B cell (primary cell): ENCODE measurements at regions not wholly inside any gene's neighbourhood (a gene's known extent, or its start where the extent isn't known, plus 50 kb on each side); places are given as distances from the start of the nearest gene placed in this dataset.

Source experiments
- ATAC-seq: fragments of 200-7000 bp; cut with Tn5 transposase; one replicate; pipeline ENCODE4 v1.10.0; 2021; ENCODE audit warnings: low read depth, mild to moderate bottlenecking, moderate number of reproducible peaks, moderate library complexity
- CTCF ChIA-PET: fragments of 350-600 bp; sonication (Branson Sonifier 250); formaldehyde crosslinking; loops from one replicate; lab custom pipeline; 2021; ENCODE audit warnings: antibody characterized with exemption, inconsistent platforms; lab: Charles Lee
- POLR2A ChIA-PET: fragments of 350-600 bp; sonication (Branson Sonifier 250); formaldehyde crosslinking; loops from one replicate; lab custom pipeline; 2021; ENCODE audit warnings: antibody characterized with exemption; lab: Charles Lee
- DNase-seq: peaks from one replicate; pipeline ENCODE4 v3.0.0; 2013
- H2AFZ ChIP-seq: 2 replicates; pipeline ENCODE4 v1.6.1; 2012; ENCODE audit warnings: mild to moderate bottlenecking, low read depth, low read length; ENCODE audit not compliant: insufficient read depth, poor library complexity, severe bottlenecking
- H3K27ac ChIP-seq, 2 donors: 1 replicate in 1 of 2; 2 replicates in 1 of 2; pipeline ENCODE4 v1.5.1; 2012 to 2013; ENCODE audit warnings: low read length in 2 of 2, mild to moderate bottlenecking in 2 of 2, moderate library complexity in 1 of 2
- H3K27me3 ChIP-seq, 4 experiments: fragments of 200-600 bp in 1 of 4; sonication (generic) in 1 of 4; replicated peaks in 1 of 4; 1 replicate in 2 of 4; 2 replicates in 2 of 4; pipeline versions ENCODE4 v1.6.1 to v1.7.0; 2013 to 2016; ENCODE audit warnings: low read length in 3 of 4, mild to moderate bottlenecking in 2 of 4, mixed read lengths in 1 of 4, moderate library complexity in 1 of 4; ENCODE audit not compliant: insufficient read depth in 4 of 4, control insufficient read depth in 3 of 4; ENCODE audit errors: control extremely low read depth in 1 of 4
- H3K36me3 ChIP-seq, 2 experiments: replicated peaks in 1 of 2; 1 replicate in 1 of 2; 2 replicates in 1 of 2; pipeline versions ENCODE4 v1.6.1 to v1.7.1; 2013; ENCODE audit warnings: low read length in 1 of 2; ENCODE audit not compliant: insufficient read depth in 2 of 2, control insufficient read depth in 1 of 2; ENCODE audit errors: control extremely low read depth in 1 of 2, extremely low read depth in 1 of 2
- H3K4me1 ChIP-seq, 2 donors: fragments of 200-600 bp in 1 of 2; sonication (generic) in 1 of 2; 1 replicate in 1 of 2; 2 replicates in 1 of 2; pipeline versions ENCODE4 v1.5.1 to v1.6.1; 2013 to 2017; ENCODE audit warnings: low read length in 2 of 2; ENCODE audit not compliant: control insufficient read depth in 2 of 2, insufficient read depth in 2 of 2
- H3K4me2 ChIP-seq: replicated peaks from 2 replicates; pipeline ENCODE3; 2012; ENCODE audit warnings: mild to moderate bottlenecking, low read depth, low read length; ENCODE audit not compliant: poor library complexity, severe bottlenecking
- H3K4me3 ChIP-seq, 5 experiments: fragments of 200-600 bp in 1 of 5; sonication (generic) in 1 of 5; 1 replicate in 3 of 5; 2 replicates in 2 of 5; pipeline versions ENCODE4 v1.5.1 to v1.7.0; 2011 to 2016; ENCODE audit warnings: low read length in 4 of 5, mild to moderate bottlenecking in 4 of 5, low read depth in 2 of 5, control low read depth in 1 of 5, moderate library complexity in 1 of 5; ENCODE audit not compliant: insufficient read depth in 1 of 5; ENCODE audit errors: control extremely low read depth in 1 of 5, extremely low read depth in 1 of 5
- H3K79me2 ChIP-seq: fragments of 200-600 bp; sonication (generic); one replicate; pipeline ENCODE4 v1.6.0; 2016; ENCODE audit warnings: low read length; ENCODE audit not compliant: control insufficient read depth, insufficient read depth
- H3K9ac ChIP-seq: fragments of 200-600 bp; sonication (generic); 2 replicates; pipeline ENCODE4 v1.6.1; 2017; ENCODE audit warnings: mild to moderate bottlenecking, low read length, moderate library complexity
- H3K9me3 ChIP-seq, 3 donors: one replicate each; pipeline versions ENCODE4 v1.6.1 to v1.7.1; 2013; ENCODE audit warnings: low read length in 2 of 3; ENCODE audit not compliant: control insufficient read depth in 2 of 3, insufficient read depth in 1 of 3; ENCODE audit errors: control extremely low read depth in 1 of 3
- H4K20me1 ChIP-seq: 2 replicates; pipeline ENCODE4 v1.6.0; 2012; ENCODE audit warnings: mild to moderate bottlenecking, low read length; ENCODE audit not compliant: insufficient read depth, control insufficient read depth, poor library complexity, severe bottlenecking
- H3K27ac Mint-ChIP-seq: one replicate; pipeline ENCODE4 v1.8.0; 2021; ENCODE audit warnings: mixed read lengths
- H3K27me3 Mint-ChIP-seq: one replicate; pipeline ENCODE4 v1.8.0; 2021; ENCODE audit warnings: mixed read lengths
- H3K4me1 Mint-ChIP-seq: one replicate; pipeline ENCODE4 v1.8.0; 2021; ENCODE audit warnings: mixed read lengths
- H3K4me3 Mint-ChIP-seq: one replicate; pipeline ENCODE4 v1.8.0; 2021; ENCODE audit warnings: mixed read lengths
- H3K9me3 Mint-ChIP-seq: one replicate; pipeline ENCODE4 v1.8.0; 2022; ENCODE audit warnings: mixed read lengths; ENCODE audit not compliant: insufficient read depth
- EZH2 ChIP-seq: IDR thresholded peaks from 2 replicates; pipeline ENCODE4 v1.6.1; 2012; ENCODE audit warnings: borderline replicate concordance, low read depth, mild to moderate bottlenecking, moderate library complexity, low read length; ENCODE audit not compliant: insufficient read depth, poor library complexity, severe bottlenecking
- WGBS: methylation state at CpG from one replicate; pipeline ENCODE4 v1.1.5; 2013; ENCODE audit warnings: missing lambda C conversion rate; ENCODE audit not compliant: insufficient coverage; 5-methylcytosine and 5-hydroxymethylcytosine counted together
- intact Hi-C: fragments of 100-400 bp; cut with micrococcal nuclease; formaldehyde crosslinking; loops from one replicate; pipeline ENCODE4 v1.10.0; 2022
- TF ChIP-seq, protein P1 (sequence below): fragments of 200-600 bp; IDR thresholded peaks from one replicate; pipeline ENCODE4 v1.8.0; 2022; ENCODE audit warnings: antibody characterized with exemption, mild to moderate bottlenecking

GRCh38 chr3:31350307-31350706 lies 182.4 kb upstream of the STT3B start:
- no peaks in the 10 kb centered on the region for H3K79me2 ChIP-seq
- H3K9ac ChIP-seq = no peak overlapping the region
- no CpG with 5 or more reads among the region's 2 CpGs for WGBS
- intact Hi-C loops = no loop called here
- Mint-ChIP-seq H3K4me1 (no peaks in the 10 kb centered on the region), H3K27me3 (peaks cover 4% of the 10 kb centered on the region), H3K9me3 (no peaks in the 10 kb centered on the region), H3K27ac (no peak overlapping the region), H3K4me3 (no peak overlapping the region)
- no peaks in the 10 kb centered on the region for H3K27me3 ChIP-seq
- no peaks in the 10 kb centered on the region for H4K20me1 ChIP-seq
- ChIA-PET POLR2A (no interaction called here), CTCF (interaction anchor here (0.6 kb wide), 1 partner anchor 9 kb away, joined by 3 read pairs; no protein-coding TSS in a partner anchor)
- no peaks in the 10 kb centered on the region for H3K9me3 ChIP-seq
- H3K4me3 ChIP-seq = no peak overlapping the region
- no peak overlapping the region for H3K27ac ChIP-seq
- TF ChIP-seq, protein P1, sequence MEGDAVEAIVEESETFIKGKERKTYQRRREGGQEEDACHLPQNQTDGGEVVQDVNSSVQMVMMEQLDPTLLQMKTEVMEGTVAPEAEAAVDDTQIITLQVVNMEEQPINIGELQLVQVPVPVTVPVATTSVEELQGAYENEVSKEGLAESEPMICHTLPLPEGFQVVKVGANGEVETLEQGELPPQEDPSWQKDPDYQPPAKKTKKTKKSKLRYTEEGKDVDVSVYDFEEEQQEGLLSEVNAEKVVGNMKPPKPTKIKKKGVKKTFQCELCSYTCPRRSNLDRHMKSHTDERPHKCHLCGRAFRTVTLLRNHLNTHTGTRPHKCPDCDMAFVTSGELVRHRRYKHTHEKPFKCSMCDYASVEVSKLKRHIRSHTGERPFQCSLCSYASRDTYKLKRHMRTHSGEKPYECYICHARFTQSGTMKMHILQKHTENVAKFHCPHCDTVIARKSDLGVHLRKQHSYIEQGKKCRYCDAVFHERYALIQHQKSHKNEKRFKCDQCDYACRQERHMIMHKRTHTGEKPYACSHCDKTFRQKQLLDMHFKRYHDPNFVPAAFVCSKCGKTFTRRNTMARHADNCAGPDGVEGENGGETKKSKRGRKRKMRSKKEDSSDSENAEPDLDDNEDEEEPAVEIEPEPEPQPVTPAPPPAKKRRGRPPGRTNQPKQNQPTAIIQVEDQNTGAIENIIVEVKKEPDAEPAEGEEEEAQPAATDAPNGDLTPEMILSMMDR = no peak
- no peak for TF ChIP-seq EZH2
- no peak overlapping the region for H2AFZ ChIP-seq
- no peaks in the 10 kb centered on the region for H3K4me1 ChIP-seq
- DNase-seq (no peak), ATAC-seq (no peak)
- no peak overlapping the region for H3K4me2 ChIP-seq
- no peaks in the 10 kb centered on the region for H3K36me3 ChIP-seq

DNA sequence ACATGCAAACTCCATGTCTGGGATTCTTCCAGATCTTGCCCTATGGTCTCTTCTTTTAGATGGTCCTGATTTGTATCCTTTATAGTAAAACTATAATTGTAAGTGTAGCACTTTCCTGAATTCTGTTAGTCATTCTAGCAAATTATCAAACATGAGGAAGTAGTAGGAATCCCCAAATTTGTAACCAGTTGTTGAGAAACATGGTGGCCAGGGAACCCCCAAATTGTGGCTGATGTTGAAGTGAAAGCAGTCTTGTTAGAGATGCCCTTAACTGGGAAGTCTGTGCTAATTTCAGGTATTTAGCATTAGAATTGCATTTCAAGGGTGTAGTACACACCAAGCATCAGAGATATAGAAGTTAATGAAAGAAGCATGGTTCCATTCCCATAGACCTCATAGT lies 180.4 kb upstream of the STT3B start:
- intact Hi-C loops = no loop called here
- H3K36me3 ChIP-seq = no peaks in the 10 kb centered on the region

More for the DNA sequence above, 180.4 kb upstream of the STT3B start:
- peaks cover 4% of the 10 kb centered on the region for H3K27me3 Mint-ChIP-seq
- H4K20me1 ChIP-seq = no peaks in the 10 kb centered on the region
- CTCF ChIA-PET = interaction anchor here (1.0 kb wide), 1 partner anchor 10 kb away, joined by 3 read pairs; no protein-coding TSS in a partner anchor
- no peak overlapping the region for H3K4me3 ChIP-seq
- no peaks in the 10 kb centered on the region for H3K27me3 ChIP-seq
- H3K4me1 Mint-ChIP-seq = no peaks in the 10 kb centered on the region
- H3K9me3 Mint-ChIP-seq = peaks cover 2% of the 10 kb centered on the region
- no peak overlapping the region for H3K9ac ChIP-seq
- no peak overlapping the region for H3K4me3 Mint-ChIP-seq
- POLR2A ChIA-PET = no interaction called here
- H3K9me3 ChIP-seq = peaks cover 0 to 5% (median 0%) of the 10 kb centered on the region in 3 donors
- no peak overlapping the region for H3K27ac Mint-ChIP-seq
- no peak for ATAC-seq
- H3K79me2 ChIP-seq = no peaks in the 10 kb centered on the region
- no peak overlapping the region for H3K27ac ChIP-seq
- no peak for TF ChIP-seq EZH2
- TF ChIP-seq, protein P1 = no peak
- H3K4me1 ChIP-seq = no peaks in the 10 kb centered on the region
- H2AFZ ChIP-seq = no peak overlapping the region
- H3K4me2 ChIP-seq = no peak overlapping the region
- no peak for DNase-seq
